Panc1 (cell line): ENCODE measurements at regions not wholly inside any gene's neighbourhood (a gene's known extent, or its start where the extent isn't known, plus 50 kb on each side); places are given as distances from the start of the nearest gene placed in this dataset.

Experiments used
- POLR2AphosphoS5 ChIP-seq: IDR thresholded peaks from 2 replicates; pipeline ENCODE4 v1.6.1; 2012; ENCODE audit warnings: mild to moderate bottlenecking, low read depth, low read length, moderate library complexity
- SIN3A ChIP-seq: IDR thresholded peaks from 2 replicates; pipeline ENCODE4 v1.6.1; 2012; ENCODE audit warnings: low read depth, mild to moderate bottlenecking, low read length, moderate library complexity, borderline replicate concordance; ENCODE audit not compliant: insufficient read depth
- TCF7L2 ChIP-seq: IDR thresholded peaks from 2 replicates; pipeline ENCODE4 v1.6.1; 2011; ENCODE audit warnings: mild to moderate bottlenecking, low read depth, low read length, inconsistent platforms
- TF ChIP-seq, protein P1 (sequence below): fragments of 450-650 bp; IDR thresholded peaks from 2 replicates; pipeline ENCODE4 v1.5.1; 2017; ENCODE audit warnings: mild to moderate bottlenecking
- TF ChIP-seq, protein P2 (sequence below), 2 experiments: IDR thresholded peaks; 2 replicates each; pipeline ENCODE4 v1.6.1; 2011 to 2012; ENCODE audit warnings: low read depth in 2 of 2, control low read depth in 1 of 2, low read length in 1 of 2, mild to moderate bottlenecking in 1 of 2, moderate library complexity in 1 of 2; ENCODE audit not compliant: insufficient read depth in 1 of 2

DNA sequence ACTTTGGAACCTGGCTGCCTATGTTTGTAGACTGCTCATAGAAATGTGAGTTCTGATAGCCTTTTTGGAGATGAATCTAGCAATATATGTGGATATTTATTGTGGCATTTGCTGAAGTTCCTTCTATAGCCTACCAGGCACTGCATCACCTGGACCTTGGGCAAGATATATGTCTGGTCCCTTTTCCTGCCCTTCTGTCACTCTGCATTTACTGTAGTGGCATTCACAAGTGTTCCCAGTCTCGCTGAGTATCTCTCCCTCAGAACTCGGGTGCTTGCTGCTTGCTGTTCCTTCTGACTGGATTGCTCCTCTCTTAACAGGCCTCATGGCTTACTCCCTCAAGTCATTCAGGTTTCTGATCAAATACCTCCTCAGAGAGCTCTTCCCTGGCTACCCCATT lies 145.0 kb downstream of the UBE2E3 start:
- TF ChIP-seq, protein P1, sequence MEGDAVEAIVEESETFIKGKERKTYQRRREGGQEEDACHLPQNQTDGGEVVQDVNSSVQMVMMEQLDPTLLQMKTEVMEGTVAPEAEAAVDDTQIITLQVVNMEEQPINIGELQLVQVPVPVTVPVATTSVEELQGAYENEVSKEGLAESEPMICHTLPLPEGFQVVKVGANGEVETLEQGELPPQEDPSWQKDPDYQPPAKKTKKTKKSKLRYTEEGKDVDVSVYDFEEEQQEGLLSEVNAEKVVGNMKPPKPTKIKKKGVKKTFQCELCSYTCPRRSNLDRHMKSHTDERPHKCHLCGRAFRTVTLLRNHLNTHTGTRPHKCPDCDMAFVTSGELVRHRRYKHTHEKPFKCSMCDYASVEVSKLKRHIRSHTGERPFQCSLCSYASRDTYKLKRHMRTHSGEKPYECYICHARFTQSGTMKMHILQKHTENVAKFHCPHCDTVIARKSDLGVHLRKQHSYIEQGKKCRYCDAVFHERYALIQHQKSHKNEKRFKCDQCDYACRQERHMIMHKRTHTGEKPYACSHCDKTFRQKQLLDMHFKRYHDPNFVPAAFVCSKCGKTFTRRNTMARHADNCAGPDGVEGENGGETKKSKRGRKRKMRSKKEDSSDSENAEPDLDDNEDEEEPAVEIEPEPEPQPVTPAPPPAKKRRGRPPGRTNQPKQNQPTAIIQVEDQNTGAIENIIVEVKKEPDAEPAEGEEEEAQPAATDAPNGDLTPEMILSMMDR: no peak
- TF ChIP-seq SIN3A: no peak
- TF ChIP-seq POLR2AphosphoS5: no peak
- TF ChIP-seq TCF7L2: no peak
- TF ChIP-seq, protein P2, sequence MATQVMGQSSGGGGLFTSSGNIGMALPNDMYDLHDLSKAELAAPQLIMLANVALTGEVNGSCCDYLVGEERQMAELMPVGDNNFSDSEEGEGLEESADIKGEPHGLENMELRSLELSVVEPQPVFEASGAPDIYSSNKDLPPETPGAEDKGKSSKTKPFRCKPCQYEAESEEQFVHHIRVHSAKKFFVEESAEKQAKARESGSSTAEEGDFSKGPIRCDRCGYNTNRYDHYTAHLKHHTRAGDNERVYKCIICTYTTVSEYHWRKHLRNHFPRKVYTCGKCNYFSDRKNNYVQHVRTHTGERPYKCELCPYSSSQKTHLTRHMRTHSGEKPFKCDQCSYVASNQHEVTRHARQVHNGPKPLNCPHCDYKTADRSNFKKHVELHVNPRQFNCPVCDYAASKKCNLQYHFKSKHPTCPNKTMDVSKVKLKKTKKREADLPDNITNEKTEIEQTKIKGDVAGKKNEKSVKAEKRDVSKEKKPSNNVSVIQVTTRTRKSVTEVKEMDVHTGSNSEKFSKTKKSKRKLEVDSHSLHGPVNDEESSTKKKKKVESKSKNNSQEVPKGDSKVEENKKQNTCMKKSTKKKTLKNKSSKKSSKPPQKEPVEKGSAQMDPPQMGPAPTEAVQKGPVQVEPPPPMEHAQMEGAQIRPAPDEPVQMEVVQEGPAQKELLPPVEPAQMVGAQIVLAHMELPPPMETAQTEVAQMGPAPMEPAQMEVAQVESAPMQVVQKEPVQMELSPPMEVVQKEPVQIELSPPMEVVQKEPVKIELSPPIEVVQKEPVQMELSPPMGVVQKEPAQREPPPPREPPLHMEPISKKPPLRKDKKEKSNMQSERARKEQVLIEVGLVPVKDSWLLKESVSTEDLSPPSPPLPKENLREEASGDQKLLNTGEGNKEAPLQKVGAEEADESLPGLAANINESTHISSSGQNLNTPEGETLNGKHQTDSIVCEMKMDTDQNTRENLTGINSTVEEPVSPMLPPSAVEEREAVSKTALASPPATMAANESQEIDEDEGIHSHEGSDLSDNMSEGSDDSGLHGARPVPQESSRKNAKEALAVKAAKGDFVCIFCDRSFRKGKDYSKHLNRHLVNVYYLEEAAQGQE (IDR thresholded peaks at IDR 0.05; ENCODE audit: insufficient read depth in 1 of 2, low read depth in 2 of 2, low read length in 1 of 2): no peak
